BE2C (cell line): ENCODE measurements at regions not wholly inside any gene's neighbourhood (a gene's known extent, or its start where the extent isn't known, plus 50 kb on each side); places are given as distances from the start of the nearest gene placed in this dataset.

ENCODE experiments used
- DNase-seq: peaks from one replicate; pipeline ENCODE4 v3.0.0-alpha.2; 2020
- H3K27me3 ChIP-seq: fragments of 250-450 bp; sonication (Bioruptor Pico); 2 replicates; pipeline ENCODE4 v1.5.1; 2020; ENCODE audit warnings: mild to moderate bottlenecking
- H3K36me3 ChIP-seq: fragments of 250-450 bp; sonication (Bioruptor Pico); 2 replicates; pipeline ENCODE4 v1.5.1; 2020; ENCODE audit warnings: mild to moderate bottlenecking
- H3K4me1 ChIP-seq: fragments of 250-450 bp; sonication (Bioruptor Pico); 2 replicates; pipeline ENCODE4 v1.5.1; 2020
- H3K4me3 ChIP-seq: 2 replicates; pipeline ENCODE4 v1.5.1; 2011; ENCODE audit warnings: low read depth, low read length
- H3K9me3 ChIP-seq: fragments of 250-450 bp; sonication (Bioruptor Pico); 2 replicates; pipeline ENCODE4 v1.5.1; 2020
- CTCF ChIP-seq: IDR thresholded peaks from 2 replicates; pipeline ENCODE4 v1.5.1; 2012; ENCODE audit warnings: mild to moderate bottlenecking, low read depth, low read length

GRCh38 chr2:238777369-238778067, 70.4 kb upstream of the TWIST2 start:
- DNase-seq: no peak
- no peak for TF ChIP-seq CTCF
- no peaks in the 10 kb centered on the region for H3K4me1 ChIP-seq
- no peaks in the 10 kb centered on the region; the same call in 1 of the 2 replicates for H3K9me3 ChIP-seq
- H3K27me3 ChIP-seq: no peaks in the 10 kb centered on the region
- no peaks in the 10 kb centered on the region for H3K36me3 ChIP-seq
- no peak overlapping the region for H3K4me3 ChIP-seq

GRCh38 chr2:238784671-238785527, 63.0 kb upstream of the TWIST2 start:
- DNase-seq: peak; percentile 69
- Histone ChIP-seq H3K4me3 (no peak overlapping the region), H3K36me3 (no peaks in the 10 kb centered on the region), H3K27me3 (peaks cover 33% of the 10 kb centered on the region), H3K9me3 (no peaks in the 10 kb centered on the region), H3K4me1 (no peaks in the 10 kb centered on the region)
- TF ChIP-seq CTCF: peak; percentile 96

GRCh38 chr2:238785528-238785860, 62.4 kb upstream of the TWIST2 start:
- Histone ChIP-seq H3K36me3 (no peaks in the 10 kb centered on the region), H3K9me3 (no peaks in the 10 kb centered on the region), H3K4me1 (no peaks in the 10 kb centered on the region), H3K27me3 (peaks cover 39% of the 10 kb centered on the region), H3K4me3 (no peak overlapping the region)
- DNase-seq: no peak
- no peak for TF ChIP-seq CTCF

GRCh38 chr2:238786379-238786778, 61.5 kb upstream of the TWIST2 start:
- Histone ChIP-seq H3K27me3 (peaks cover 45% of the 10 kb centered on the region), H3K4me3 (no peak overlapping the region), H3K36me3 (no peaks in the 10 kb centered on the region), H3K9me3 (no peaks in the 10 kb centered on the region), H3K4me1 (no peaks in the 10 kb centered on the region)
- DNase-seq: no peak
- TF ChIP-seq CTCF: no peak

GRCh38 chr2:238786792-238787490, 60.9 kb upstream of the TWIST2 start:
- DNase-seq: no peak
- H3K4me3 ChIP-seq: no peak overlapping the region
- H3K9me3 ChIP-seq: no peaks in the 10 kb centered on the region
- no peaks in the 10 kb centered on the region for H3K36me3 ChIP-seq
- TF ChIP-seq CTCF: no peak
- no peaks in the 10 kb centered on the region for H3K4me1 ChIP-seq
- H3K27me3 ChIP-seq: peaks cover 45% of the 10 kb centered on the region
